GM21390 (cell line): ENCODE measurements at regions not wholly inside any gene's neighbourhood (a gene's known extent, or its start where the extent isn't known, plus 50 kb on each side); places are given as distances from the start of the nearest gene placed in this dataset.
"Not testable (repeated sequence)": the region's sequence is repeated elsewhere in the genome, so short reads cannot be mapped to it uniquely, and the experiment has no call there.

Experiments
- ATAC-seq: cut with Tn5 transposase; IDR thresholded peaks from one replicate; pipeline ENCODE4 v1.9.1; 2021; ENCODE audit not compliant: unreplicated experiment

DNA sequence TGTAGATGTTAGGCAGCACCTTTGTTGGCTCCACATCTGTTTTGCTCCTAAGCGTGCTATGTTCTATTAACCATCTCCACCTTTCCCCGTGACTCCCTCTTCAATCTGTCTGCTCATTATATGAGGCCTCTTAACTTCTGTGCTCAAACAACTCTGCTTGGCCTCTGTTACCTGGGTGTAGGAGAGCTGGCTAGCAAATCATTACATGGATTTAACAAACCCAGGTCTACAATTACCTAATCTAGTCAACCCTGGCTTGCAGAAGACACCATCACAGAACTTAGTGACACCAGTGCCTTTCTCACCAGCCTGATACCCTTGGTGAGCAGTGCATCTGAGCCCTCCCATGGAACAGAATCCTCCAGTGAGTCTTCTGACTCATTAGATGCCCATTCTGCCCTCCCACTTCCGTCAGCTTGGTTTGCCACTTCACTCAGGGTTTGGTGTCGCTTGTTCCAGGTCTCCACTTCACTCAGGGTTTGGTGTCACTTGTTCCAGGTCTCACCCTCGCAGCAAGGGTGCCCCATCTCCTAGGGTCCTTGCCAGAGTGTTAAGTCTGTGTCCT, 92.0 kb upstream of the KIF26B start:
- no peak for ATAC-seq

GRCh38 chr1:245061808-245062207, 93.0 kb upstream of the KIF26B start:
- ATAC-seq: not testable (repeated sequence)

GRCh38 chr1:245060684-245061374, 94.0 kb upstream of the KIF26B start:
- no peak for ATAC-seq

- no peak for ATAC-seq
Observed at GRCh38 chr1:245059806-245060424, 94.9 kb upstream of the KIF26B start.

GRCh38 chr1:245058882-245059281, 95.9 kb upstream of the KIF26B start:
- no peak for ATAC-seq

DNA sequence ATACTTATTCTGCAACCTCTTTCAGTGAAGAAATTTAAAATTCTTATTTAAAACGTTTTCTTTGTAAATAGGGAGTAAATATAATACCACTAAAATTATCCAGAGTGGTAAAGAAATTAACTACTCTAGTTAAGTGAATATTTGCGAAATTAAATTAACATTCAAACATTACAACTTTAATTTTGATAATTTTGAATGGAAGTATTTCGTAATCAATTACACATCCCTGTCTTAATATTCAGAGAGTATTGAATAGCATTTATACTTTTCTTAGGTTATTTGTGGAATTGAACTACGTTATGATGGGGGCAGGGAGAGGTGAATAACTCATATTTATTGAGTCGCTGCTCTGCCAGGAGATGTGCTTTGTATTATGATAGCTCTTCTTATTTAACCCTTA, 96.3 kb upstream of the KIF26B start:
- no peak for ATAC-seq

DNA sequence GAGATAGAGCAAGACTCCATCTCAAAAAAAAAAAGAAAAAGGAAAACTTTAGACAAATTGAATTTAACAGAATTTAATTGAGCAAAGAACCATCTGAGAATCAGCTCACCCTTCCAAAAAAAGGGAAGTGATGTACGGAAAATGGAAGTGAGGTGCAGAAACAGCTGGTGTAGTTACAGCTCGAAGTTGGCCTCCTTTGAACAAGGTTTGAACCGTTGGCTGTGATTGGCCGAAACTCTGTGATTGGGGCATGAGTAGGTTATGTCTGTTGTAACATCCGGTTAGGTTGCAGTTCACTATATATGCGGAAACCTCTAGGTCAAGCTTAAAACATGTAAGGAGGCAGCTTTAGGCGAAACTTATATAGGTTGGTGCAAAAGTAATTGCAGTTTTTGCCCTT, 97.9 kb upstream of the KIF26B start:
- ATAC-seq: no peak

DNA sequence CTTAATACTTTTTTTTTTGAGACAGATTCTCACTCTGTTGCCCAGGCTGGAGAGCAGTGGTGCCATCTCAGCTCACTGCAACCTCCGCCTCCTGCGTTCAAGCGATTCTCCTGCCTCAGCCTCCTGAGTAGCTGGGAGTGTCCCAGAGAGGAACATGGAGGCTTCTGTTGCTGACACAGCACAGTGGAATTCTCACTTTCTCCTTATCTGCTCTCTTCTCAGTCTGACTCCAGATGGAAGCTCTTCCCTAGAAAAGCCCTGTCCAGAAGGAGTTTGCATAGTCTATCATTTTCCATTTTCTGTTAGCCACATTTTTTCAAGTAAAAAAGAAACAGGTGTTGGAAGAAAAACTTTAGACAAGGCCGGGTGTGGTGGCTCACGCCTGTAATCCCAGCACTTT, 98.5 kb upstream of the KIF26B start:
- ATAC-seq: not testable (repeated sequence)

DNA sequence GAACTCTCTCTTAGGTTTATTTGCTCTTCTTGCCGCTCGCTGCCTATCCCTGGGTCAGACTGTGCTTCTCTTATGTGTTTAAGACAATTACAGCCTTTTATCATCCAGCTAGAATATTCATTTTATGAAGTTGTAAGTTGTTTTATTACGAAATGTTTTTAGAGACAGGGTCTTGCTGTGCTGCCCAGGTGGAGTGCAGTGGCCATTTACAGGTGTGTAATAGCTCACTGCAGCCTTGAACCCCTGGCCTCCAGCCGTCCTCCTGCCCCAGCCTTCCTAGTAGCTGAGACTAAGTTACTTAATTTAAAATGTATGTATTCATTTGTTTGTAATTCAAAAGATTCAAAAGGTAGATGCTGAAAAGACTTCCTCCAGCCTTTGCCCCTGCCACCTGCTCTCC, 99.0 kb upstream of the KIF26B start:
- ATAC-seq: no peak

DNA sequence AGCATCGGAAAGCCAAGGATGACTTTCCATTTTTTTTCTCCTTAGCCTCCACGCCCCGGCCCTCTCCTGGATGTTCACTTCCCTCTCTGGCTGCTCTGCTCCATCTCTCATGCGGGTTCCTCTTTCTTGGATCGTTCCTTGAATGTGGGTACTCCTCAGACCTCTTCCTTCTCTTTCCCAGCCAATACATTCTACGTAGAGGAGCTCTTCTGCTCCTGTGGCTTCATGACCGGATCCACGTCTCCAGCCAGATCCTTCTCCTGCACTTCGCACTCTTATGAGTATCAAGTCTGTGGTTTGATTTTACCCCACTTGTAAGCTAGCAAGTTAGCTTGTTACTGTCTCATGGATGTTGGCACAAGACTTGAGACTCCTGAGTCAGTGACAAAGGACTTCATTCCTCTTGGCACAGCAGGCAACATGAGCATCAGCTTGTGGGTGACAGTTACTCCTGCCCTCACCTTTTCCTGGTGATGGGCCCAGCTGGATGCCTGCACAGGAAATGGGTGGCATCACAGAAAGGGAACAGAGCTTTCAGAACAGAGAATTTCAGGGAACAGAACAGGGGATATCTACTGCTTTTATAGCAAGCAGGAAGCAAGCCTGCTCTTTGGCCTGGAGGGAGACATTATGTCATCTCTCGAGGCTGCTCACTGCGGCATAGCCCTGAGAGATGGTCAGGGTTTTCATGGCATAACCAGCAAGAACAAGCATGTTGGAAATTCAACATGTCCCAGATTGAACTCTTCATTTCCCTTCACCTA, 100.1 kb upstream of the KIF26B start:
- ATAC-seq: no peak

DNA sequence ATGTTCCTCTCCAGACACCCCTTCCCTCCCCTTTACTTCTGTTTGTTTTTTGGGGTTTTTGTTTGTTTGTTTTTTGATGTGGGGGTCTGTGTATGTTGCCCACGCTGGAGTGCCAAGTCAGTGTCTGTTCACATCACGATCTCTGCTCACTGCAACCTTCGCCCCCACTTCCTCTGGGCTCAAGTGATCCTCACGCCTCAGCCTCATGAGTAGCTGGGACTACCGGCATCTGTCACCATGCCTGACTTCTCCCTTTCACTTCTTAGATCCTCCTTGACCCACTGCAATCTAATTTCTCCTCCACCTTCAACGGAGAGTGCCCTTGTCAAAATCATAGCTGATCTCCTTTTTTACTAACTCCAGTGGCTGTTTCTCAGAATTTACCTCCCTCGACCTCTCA, 100.7 kb upstream of the KIF26B start:
- ATAC-seq: no peak

GRCh38 chr1:245052258-245052657, 102.5 kb upstream of the KIF26B start:
- ATAC-seq: no peak

DNA sequence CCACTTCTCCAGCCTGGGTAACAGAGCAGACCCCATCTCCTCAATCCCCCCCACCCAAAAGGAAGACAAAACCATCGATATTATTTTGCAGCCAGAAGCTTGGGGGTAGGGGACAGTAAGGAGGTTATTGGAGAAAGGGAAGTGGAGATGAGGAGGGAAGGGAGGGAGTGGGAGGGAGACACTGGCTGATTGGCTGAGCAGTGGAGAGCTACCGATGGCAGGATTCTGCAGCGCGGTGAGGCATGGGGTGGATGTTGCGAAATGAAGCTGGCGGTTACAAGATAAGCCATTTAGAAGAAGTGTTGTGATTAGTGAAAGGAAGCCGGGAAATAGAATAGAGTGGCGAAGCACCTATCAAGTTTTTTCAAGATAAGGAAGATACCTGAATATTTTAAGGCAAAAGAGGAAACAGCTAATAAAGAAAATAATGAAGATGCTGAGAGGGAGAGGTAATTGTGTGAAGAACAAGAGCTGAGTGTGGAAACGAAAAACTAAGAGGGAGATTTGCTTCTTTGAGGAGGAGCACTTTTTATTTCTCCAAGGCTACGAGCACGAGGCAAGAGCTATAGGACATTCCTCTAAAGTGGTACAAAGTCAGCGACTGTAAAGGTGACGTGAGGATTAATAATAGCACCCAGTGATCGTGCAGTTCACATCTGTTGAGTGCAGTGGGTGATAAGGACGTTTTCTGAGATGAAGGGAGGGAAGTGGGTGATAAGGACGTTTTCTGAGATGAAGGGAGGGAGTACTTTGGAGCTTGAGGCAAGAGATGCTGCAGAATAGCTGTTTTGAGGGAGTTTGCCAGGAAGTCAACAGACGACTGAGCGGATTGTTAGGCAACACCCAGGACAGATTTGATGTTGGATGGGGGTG, 103.2 kb upstream of the KIF26B start:
- no peak for ATAC-seq

GRCh38 chr1:245046769-245047168, 108.0 kb upstream of the KIF26B start:
- no peak for ATAC-seq

GRCh38 chr1:245046315-245046714, 108.5 kb upstream of the KIF26B start:
- no peak for ATAC-seq

DNA sequence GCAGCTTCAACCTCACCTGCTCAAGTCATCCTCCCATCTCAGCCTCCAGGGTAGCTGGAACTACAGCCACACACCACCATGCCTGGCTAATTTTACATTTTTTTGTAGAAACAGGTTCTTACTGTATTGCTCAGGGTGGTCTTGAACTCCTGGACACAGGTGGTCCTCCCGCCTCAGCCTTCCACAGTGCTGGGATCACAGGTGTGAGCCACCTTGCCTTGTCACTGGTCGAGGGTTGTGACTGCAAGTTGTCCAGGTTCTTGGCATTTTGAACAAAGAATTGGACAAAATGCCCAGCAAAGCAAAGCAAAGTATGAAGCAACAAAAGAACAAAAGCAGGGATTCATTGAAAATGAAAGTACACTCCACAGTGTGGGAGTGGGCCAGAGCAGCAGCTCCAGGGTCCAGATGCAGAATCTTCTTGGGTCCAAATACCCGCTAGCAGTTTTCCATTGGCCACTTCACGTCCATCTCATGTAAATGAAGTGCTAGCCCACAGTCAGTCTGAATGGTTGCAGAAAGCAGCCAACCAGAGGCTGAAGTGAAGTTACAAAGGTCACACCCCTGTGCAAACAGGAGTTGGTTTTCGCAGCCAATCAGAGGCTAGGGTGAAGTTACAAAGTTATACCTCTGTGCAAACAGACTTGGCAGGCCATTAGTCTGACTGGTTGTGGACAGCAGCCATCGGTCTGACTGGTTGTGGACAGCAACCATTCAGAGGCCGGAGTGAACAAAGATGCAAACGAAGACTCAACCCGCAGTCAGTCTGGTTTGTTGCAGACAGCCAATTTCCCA, 109.5 kb upstream of the KIF26B start:
- no peak for ATAC-seq

- ATAC-seq: no peak
Observed at GRCh38 chr1:245043611-245043940, 111.2 kb upstream of the KIF26B start.

DNA sequence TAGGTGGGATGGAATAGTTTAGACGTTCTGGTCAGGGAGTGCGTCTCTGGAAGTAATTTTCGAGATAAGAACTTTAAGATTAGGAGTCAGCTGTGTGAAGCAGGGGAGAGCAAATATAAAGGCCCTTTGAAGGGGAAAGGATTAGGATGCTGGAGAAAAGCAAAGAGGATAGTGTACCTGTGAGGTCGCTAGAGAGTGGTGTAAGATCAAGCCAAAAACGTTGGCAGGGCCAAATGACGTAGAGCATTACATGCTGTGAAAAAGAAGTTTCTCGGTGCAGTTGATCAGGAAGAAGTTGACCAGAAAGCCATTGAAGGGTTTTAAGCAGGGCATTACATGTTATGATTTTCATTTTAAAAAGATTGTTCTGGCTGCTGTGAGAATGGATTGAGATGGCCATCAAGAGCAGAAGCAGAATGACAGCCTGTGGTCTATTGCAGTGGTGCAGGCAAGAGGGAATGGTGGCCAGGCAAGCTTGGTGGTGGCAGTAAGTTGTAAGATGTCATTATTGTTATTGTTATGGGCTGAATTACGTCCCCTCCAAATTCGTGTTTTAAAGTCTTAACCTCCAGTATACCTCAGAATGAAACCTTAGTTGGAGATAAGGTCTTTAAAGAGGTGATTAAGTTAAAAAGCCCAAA, 113.6 kb upstream of the KIF26B start:
- no peak for ATAC-seq

- ATAC-seq: no peak
Observed at GRCh38 chr1:245039196-245039595, 115.6 kb upstream of the KIF26B start.

- ATAC-seq: no peak
Observed at GRCh38 chr1:245036102-245036501, 118.7 kb upstream of the KIF26B start.
